H9 (cell line): ENCODE measurements at regions not wholly inside any gene's neighbourhood (a gene's known extent, or its start where the extent isn't known, plus 50 kb on each side); places are given as distances from the start of the nearest gene placed in this dataset.

ENCODE experiments used
- DNase-seq: peaks from one replicate; pipeline ENCODE4 v3.0.0-alpha.2; 2017
- H2AFZ ChIP-seq: one replicate; pipeline ENCODE4 v1.6.1; 2013; ENCODE audit warnings: mild to moderate bottlenecking, low read length, control low read depth, moderate library complexity
- H2AK5ac ChIP-seq: 2 replicates; pipeline ENCODE4 v1.6.1; 2013; ENCODE audit warnings: low read length, control low read depth, mixed read lengths; ENCODE audit not compliant: insufficient read length
- H2BK120ac ChIP-seq: one replicate; pipeline ENCODE4 v1.6.1; 2013; ENCODE audit warnings: low read depth, mild to moderate bottlenecking, low read length, control low read depth, inconsistent platforms; ENCODE audit not compliant: poor library complexity, severe bottlenecking
- H2BK12ac ChIP-seq: 2 replicates; pipeline ENCODE4 v1.6.1; 2013; ENCODE audit warnings: low read length, control low read depth, mixed read lengths, low read depth; ENCODE audit not compliant: insufficient read length
- H2BK15ac ChIP-seq: 2 replicates; pipeline ENCODE4 v1.6.1; 2013; ENCODE audit warnings: low read depth, low read length, control low read depth
- H2BK20ac ChIP-seq: one replicate; pipeline ENCODE4 v1.6.1; 2013; ENCODE audit warnings: low read depth, mild to moderate bottlenecking, low read length, control low read depth, inconsistent platforms; ENCODE audit not compliant: poor library complexity, severe bottlenecking
- H2BK5ac ChIP-seq: 2 replicates; pipeline ENCODE4 v1.6.1; 2013; ENCODE audit warnings: low read length, control low read depth, mixed read lengths; ENCODE audit not compliant: insufficient read length
- H3K14ac ChIP-seq: 2 replicates; pipeline ENCODE4 v1.6.1; 2013; ENCODE audit warnings: low read length, control low read depth; ENCODE audit not compliant: insufficient read depth
- H3K18ac ChIP-seq: 2 replicates; pipeline ENCODE4 v1.6.1; 2013; ENCODE audit warnings: low read depth, mild to moderate bottlenecking, mixed read lengths, low read length, control low read depth; ENCODE audit not compliant: insufficient read length
- H3K23ac ChIP-seq: 2 replicates; pipeline ENCODE4 v1.6.1; 2013; ENCODE audit warnings: low read length, control low read depth, mixed read lengths, low read depth; ENCODE audit not compliant: insufficient read length
- H3K23me2 ChIP-seq: 2 replicates; pipeline ENCODE4 v1.6.1; 2013; ENCODE audit warnings: low read depth, mild to moderate bottlenecking, mixed read lengths, low read length, control low read depth; ENCODE audit not compliant: insufficient read length, poor library complexity, severe bottlenecking
- H3K27ac ChIP-seq: 2 replicates; pipeline ENCODE4 v1.5.1; 2013; ENCODE audit warnings: low read length, control low read depth, mixed read lengths, low read depth; ENCODE audit not compliant: insufficient read length
- H3K27me3 ChIP-seq: 2 replicates; pipeline ENCODE4 v1.6.1; 2013; ENCODE audit warnings: low read length, control low read depth, inconsistent platforms; ENCODE audit not compliant: insufficient read depth
- H3K4ac ChIP-seq: 2 replicates; pipeline ENCODE4 v1.6.1; 2013; ENCODE audit warnings: low read depth, mild to moderate bottlenecking, control low read depth, inconsistent platforms, low read length, moderate library complexity
- H3K4me1 ChIP-seq: 2 replicates; pipeline ENCODE4 v1.6.1; 2013; ENCODE audit warnings: low read length, control low read depth, inconsistent platforms; ENCODE audit not compliant: insufficient read depth
- H3K4me2 ChIP-seq: 2 replicates; pipeline ENCODE4 v1.6.1; 2013; ENCODE audit warnings: low read length, control low read depth, mixed read lengths; ENCODE audit not compliant: insufficient read length, insufficient read depth
- H3K56ac ChIP-seq: 2 replicates; pipeline ENCODE4 v1.6.1; 2013; ENCODE audit warnings: low read depth, mild to moderate bottlenecking, mixed read lengths, low read length, control low read depth; ENCODE audit not compliant: insufficient read length
- H3K79me1 ChIP-seq: 2 replicates; pipeline ENCODE4 v1.6.1; 2013; ENCODE audit warnings: low read depth, mild to moderate bottlenecking, moderate library complexity, low read length, control low read depth, inconsistent platforms; ENCODE audit not compliant: insufficient read depth, poor library complexity, severe bottlenecking
- H3K79me2 ChIP-seq: 2 replicates; pipeline ENCODE4 v1.6.1; 2013; ENCODE audit warnings: low read length, control low read depth, inconsistent platforms; ENCODE audit not compliant: insufficient read depth
- H3K9ac ChIP-seq: 2 replicates; pipeline ENCODE4 v1.6.1; 2013; ENCODE audit warnings: low read length, control low read depth, mixed read lengths; ENCODE audit not compliant: insufficient read length; ENCODE audit errors: extremely low read depth
- H3K9me3 ChIP-seq: one replicate; pipeline ENCODE4 v1.6.1; 2013; ENCODE audit warnings: low read depth, low read length, inconsistent platforms; ENCODE audit not compliant: control insufficient read depth
- H3T11ph ChIP-seq: one replicate; pipeline ENCODE4 v1.6.1; 2013; ENCODE audit warnings: mild to moderate bottlenecking, low read length, control low read depth, inconsistent platforms
- H4K20me1 ChIP-seq: one replicate; pipeline ENCODE4 v1.6.1; 2013; ENCODE audit not compliant: control insufficient read depth, insufficient read length, insufficient read depth
- H4K5ac ChIP-seq: 2 replicates; pipeline ENCODE4 v1.6.1; 2013; ENCODE audit warnings: low read depth, mild to moderate bottlenecking, mixed read lengths, low read length, control low read depth; ENCODE audit not compliant: insufficient read length
- H4K8ac ChIP-seq: replicated peaks from 2 replicates; pipeline ENCODE4 v1.6.1; 2013; ENCODE audit warnings: low read length, control low read depth, mixed read lengths, low read depth; ENCODE audit not compliant: insufficient read length
- H4K91ac ChIP-seq: 2 replicates; pipeline ENCODE4 v1.6.1; 2013; ENCODE audit warnings: low read depth, mild to moderate bottlenecking, moderate library complexity, mixed read lengths, low read length, control low read depth; ENCODE audit not compliant: insufficient read length
- H3K27ac Mint-ChIP-seq, 3 experiments: 2 replicates in 2 of 3; 3 replicates in 1 of 3; pipeline ENCODE4 v1.8.0; 2020 to 2021; ENCODE audit warnings: mixed read lengths in 3 of 3, mild to moderate bottlenecking in 1 of 3, moderate library complexity in 1 of 3
- H3K27me3 Mint-ChIP-seq: 2 replicates; pipeline ENCODE4 v1.8.0; 2021; ENCODE audit warnings: low read depth, mild to moderate bottlenecking, moderate library complexity, mixed read lengths
- H3K36me3 Mint-ChIP-seq, 3 experiments: 2 replicates in 2 of 3; 3 replicates in 1 of 3; pipeline ENCODE4 v1.8.0; 2020 to 2021; ENCODE audit warnings: low read depth in 3 of 3, mixed read lengths in 3 of 3; ENCODE audit not compliant: insufficient read depth in 1 of 3
- H3K4me1 Mint-ChIP-seq, 2 experiments: 2 replicates each; pipeline ENCODE4 v1.8.0; 2020; ENCODE audit warnings: mixed read lengths in 2 of 2
- H3K4me3 Mint-ChIP-seq, 2 experiments: 2 replicates in 1 of 2; 3 replicates in 1 of 2; pipeline ENCODE4 v1.8.0; 2020 to 2021; ENCODE audit warnings: mild to moderate bottlenecking in 2 of 2, mixed read lengths in 2 of 2, moderate library complexity in 1 of 2
- H3K9me3 Mint-ChIP-seq, 2 experiments: 2 replicates in 1 of 2; 3 replicates in 1 of 2; pipeline ENCODE4 v1.8.0; 2020; ENCODE audit warnings: mild to moderate bottlenecking in 2 of 2, mixed read lengths in 2 of 2, moderate library complexity in 1 of 2
- WGBS: extraction: QIAGEN DNeasy Blood & Tissue Kit; methylation state at CpG from one replicate; pipeline ENCODE4 v1.1.7; 2013; ENCODE audit warnings: missing lambda C conversion rate, low lambda C conversion rate, mixed read lengths; ENCODE audit not compliant: insufficient read length; ENCODE audit errors: extremely low coverage; 5-methylcytosine and 5-hydroxymethylcytosine counted together
- TF ChIP-seq, protein P1 (sequence below): fragments of 200-600 bp; sonication (generic); conservative IDR thresholded peaks from 3 replicates; pipeline ENCODE4 v1.8.0; 2021; ENCODE audit warnings: antibody characterized with exemption, mild to moderate bottlenecking

- Histone ChIP-seq H3K27ac (no peak overlapping the region), H3K79me2 (no peaks in the 10 kb centered on the region), H3K56ac (no peak overlapping the region), H2AFZ (no peak overlapping the region), H3T11ph (no peak overlapping the region), H4K5ac (no peak overlapping the region), H3K14ac (no peak overlapping the region), H3K9ac (no peak overlapping the region), H3K27me3 (no peaks in the 10 kb centered on the region; the same call in 1 of the 2 replicates), H3K23ac (no peak overlapping the region), H4K8ac (no peak overlapping the region), H3K4me2 (no peak overlapping the region), H2BK5ac (no peak overlapping the region), H2BK15ac (no peak overlapping the region), H2AK5ac (no peak overlapping the region), H4K91ac (no peak overlapping the region), H4K20me1 (no peaks in the 10 kb centered on the region), H3K4me1 (no peaks in the 10 kb centered on the region; the same call in 1 of the 2 replicates), H2BK20ac (no peak overlapping the region), H2BK120ac (no peak overlapping the region), H2BK12ac (no peak overlapping the region), H3K79me1 (no peaks in the 10 kb centered on the region), H3K9me3 (no peaks in the 10 kb centered on the region), H3K18ac (no peak overlapping the region), H3K23me2 (no peaks in the 10 kb centered on the region), H3K4ac (no peak overlapping the region)
- H3K4me3 Mint-ChIP-seq = no peak overlapping the region
- WGBS = 100% methylated on average over 1 of the region's 8 CpGs
- no peaks in the 10 kb centered on the region; the same call in none of the 2 replicates for H3K27me3 Mint-ChIP-seq
- TF ChIP-seq, protein P1, sequence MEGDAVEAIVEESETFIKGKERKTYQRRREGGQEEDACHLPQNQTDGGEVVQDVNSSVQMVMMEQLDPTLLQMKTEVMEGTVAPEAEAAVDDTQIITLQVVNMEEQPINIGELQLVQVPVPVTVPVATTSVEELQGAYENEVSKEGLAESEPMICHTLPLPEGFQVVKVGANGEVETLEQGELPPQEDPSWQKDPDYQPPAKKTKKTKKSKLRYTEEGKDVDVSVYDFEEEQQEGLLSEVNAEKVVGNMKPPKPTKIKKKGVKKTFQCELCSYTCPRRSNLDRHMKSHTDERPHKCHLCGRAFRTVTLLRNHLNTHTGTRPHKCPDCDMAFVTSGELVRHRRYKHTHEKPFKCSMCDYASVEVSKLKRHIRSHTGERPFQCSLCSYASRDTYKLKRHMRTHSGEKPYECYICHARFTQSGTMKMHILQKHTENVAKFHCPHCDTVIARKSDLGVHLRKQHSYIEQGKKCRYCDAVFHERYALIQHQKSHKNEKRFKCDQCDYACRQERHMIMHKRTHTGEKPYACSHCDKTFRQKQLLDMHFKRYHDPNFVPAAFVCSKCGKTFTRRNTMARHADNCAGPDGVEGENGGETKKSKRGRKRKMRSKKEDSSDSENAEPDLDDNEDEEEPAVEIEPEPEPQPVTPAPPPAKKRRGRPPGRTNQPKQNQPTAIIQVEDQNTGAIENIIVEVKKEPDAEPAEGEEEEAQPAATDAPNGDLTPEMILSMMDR = no peak
- DNase-seq = no peak
- peaks cover 8 to 11% of the 10 kb centered on the region in 2 experiments for H3K4me1 Mint-ChIP-seq
- H3K27ac Mint-ChIP-seq = no peak overlapping the region
- H3K9me3 Mint-ChIP-seq = peaks cover 3 to 5% of the 10 kb centered on the region in 2 experiments; a peak in 2 of 5 replicates
- H3K36me3 Mint-ChIP-seq = peaks cover 0 to 3% (median 0%) of the 10 kb centered on the region in 3 experiments; a peak in 1 of 7 replicates
Observed at GRCh38 chr13:31067416-31068118, 94.1 kb downstream of the HSPH1 start.
